Activated naive CD4-positive, alpha-beta T cell treated with anti-CD3 and anti-CD28 coated beads, Interleukin-2, amount 10 ng/mL, durations not matched to agents 7 days and 5 days (primary cell): ENCODE measurements at regions not wholly inside any gene's neighbourhood (a gene's known extent, or its start where the extent isn't known, plus 50 kb on each side); places are given as distances from the start of the nearest gene placed in this dataset.

Experiments used
- CTCF ChIA-PET: fragments of 350-600 bp; sonication (Branson Sonifier 250); formaldehyde crosslinking; loops from one replicate; lab custom pipeline; 2021; ENCODE audit warnings: antibody characterized with exemption; lab: Charles Lee
- DNase-seq: peaks from one replicate; pipeline ENCODE4 v3.0.0-alpha.2; 2020
- H3K27ac Mint-ChIP-seq: one replicate; pipeline ENCODE4 v1.8.0; 2021; ENCODE audit warnings: mild to moderate bottlenecking, moderate library complexity, mixed read lengths
- H3K27me3 Mint-ChIP-seq: one replicate; pipeline ENCODE4 v1.8.0; 2021; ENCODE audit warnings: mild to moderate bottlenecking, mixed read lengths
- H3K36me3 Mint-ChIP-seq: one replicate; pipeline ENCODE4 v1.8.0; 2021; ENCODE audit warnings: mixed read lengths
- H3K4me1 Mint-ChIP-seq: one replicate; pipeline ENCODE4 v1.8.0; 2021; ENCODE audit warnings: mixed read lengths
- H3K4me3 Mint-ChIP-seq: one replicate; pipeline ENCODE4 v1.8.0; 2021; ENCODE audit warnings: mild to moderate bottlenecking, moderate library complexity, mixed read lengths
- H3K9me3 Mint-ChIP-seq: one replicate; pipeline ENCODE4 v1.8.0; 2021; ENCODE audit warnings: mixed read lengths

- H3K27ac Mint-ChIP-seq: no peak overlapping the region
- CTCF ChIA-PET: no interaction called here
- no peaks in the 10 kb centered on the region for H3K36me3 Mint-ChIP-seq
- no peak for DNase-seq
- no peaks in the 10 kb centered on the region for H3K27me3 Mint-ChIP-seq
- no peaks in the 10 kb centered on the region for H3K9me3 Mint-ChIP-seq
- H3K4me1 Mint-ChIP-seq: no peaks in the 10 kb centered on the region
- H3K4me3 Mint-ChIP-seq: no peak overlapping the region
Measured at GRCh38 chr1:239888639-239889038, 203.0 kb upstream of the FMN2 start.

- H3K9me3 Mint-ChIP-seq: no peaks in the 10 kb centered on the region
- CTCF ChIA-PET: no interaction called here
- H3K27ac Mint-ChIP-seq: no peak overlapping the region
- H3K36me3 Mint-ChIP-seq: no peaks in the 10 kb centered on the region
- no peaks in the 10 kb centered on the region for H3K27me3 Mint-ChIP-seq
- H3K4me1 Mint-ChIP-seq: no peaks in the 10 kb centered on the region
- H3K4me3 Mint-ChIP-seq: no peak overlapping the region
- DNase-seq: no peak
Measured at GRCh38 chr1:239891621-239892358, 199.9 kb upstream of the FMN2 start.

GRCh38 chr1:239892602-239893001, 199.1 kb upstream of the FMN2 start:
- Mint-ChIP-seq H3K4me1 (no peaks in the 10 kb centered on the region), H3K27me3 (no peaks in the 10 kb centered on the region), H3K9me3 (no peaks in the 10 kb centered on the region), H3K4me3 (no peak overlapping the region), H3K36me3 (no peaks in the 10 kb centered on the region), H3K27ac (no peak overlapping the region)
- CTCF ChIA-PET: interaction anchor here (1.0 kb wide), 1 partner anchor 486 kb away, joined by 3 read pairs; no protein-coding TSS in a partner anchor
- DNase-seq: no peak

GRCh38 chr1:239893127-239893731, 198.5 kb upstream of the FMN2 start:
- H3K9me3 Mint-ChIP-seq: no peaks in the 10 kb centered on the region
- no peaks in the 10 kb centered on the region for H3K36me3 Mint-ChIP-seq
- H3K27me3 Mint-ChIP-seq: no peaks in the 10 kb centered on the region
- no peak overlapping the region for H3K4me3 Mint-ChIP-seq
- CTCF ChIA-PET: interaction anchor here (1.0 kb wide), 1 partner anchor 487 kb away, joined by 3 read pairs; no protein-coding TSS in a partner anchor
- no peak overlapping the region for H3K27ac Mint-ChIP-seq
- H3K4me1 Mint-ChIP-seq: peaks cover 3% of the 10 kb centered on the region
- no peak for DNase-seq

- CTCF ChIA-PET: interaction anchor here (0.6 to 2.3 kb wide), 2 partner anchors 28 to 490 kb away, joined by 3 to 18 read pairs; no protein-coding TSS in a partner anchor
- H3K9me3 Mint-ChIP-seq: no peaks in the 10 kb centered on the region
- peaks cover 4% of the 10 kb centered on the region for H3K4me1 Mint-ChIP-seq
- no peak overlapping the region for H3K4me3 Mint-ChIP-seq
- H3K27me3 Mint-ChIP-seq: no peaks in the 10 kb centered on the region
- H3K36me3 Mint-ChIP-seq: no peaks in the 10 kb centered on the region
- no peak overlapping the region for H3K27ac Mint-ChIP-seq
- DNase-seq: no peak
Measured at GRCh38 chr1:239896569-239896968, 195.1 kb upstream of the FMN2 start.

- H3K27ac Mint-ChIP-seq: no peak overlapping the region
- CTCF ChIA-PET: interaction anchor here (0.6 to 2.3 kb wide), 10 partner anchors 28 to 1461 kb away, joined by 3 to 18 read pairs (median 3); no protein-coding TSS in a partner anchor
- no peaks in the 10 kb centered on the region for H3K27me3 Mint-ChIP-seq
Measured at GRCh38 chr1:239896980-239897379, 194.7 kb upstream of the FMN2 start.

GRCh38 chr1:239897458-239897857, 194.2 kb upstream of the FMN2 start:
- Mint-ChIP-seq H3K4me1 (peaks cover 4% of the 10 kb centered on the region), H3K27ac (no peak overlapping the region), H3K27me3 (no peaks in the 10 kb centered on the region), H3K4me3 (no peak overlapping the region), H3K36me3 (no peaks in the 10 kb centered on the region), H3K9me3 (no peaks in the 10 kb centered on the region)
- CTCF ChIA-PET: interaction anchor here (0.6 to 2.3 kb wide), 22 partner anchors 10 to 1461 kb away, joined by 3 to 18 read pairs (median 3); partner anchors contain the start of gene CHRM3
- no peak for DNase-seq

More at GRCh38 chr1:239896980-239897379, 194.7 kb upstream of the FMN2 start:
- H3K9me3 Mint-ChIP-seq: no peaks in the 10 kb centered on the region
- H3K4me3 Mint-ChIP-seq: no peak overlapping the region
- no peak for DNase-seq
- H3K36me3 Mint-ChIP-seq: no peaks in the 10 kb centered on the region
- H3K4me1 Mint-ChIP-seq: peaks cover 4% of the 10 kb centered on the region

- H3K36me3 Mint-ChIP-seq: no peaks in the 10 kb centered on the region
- H3K27me3 Mint-ChIP-seq: no peaks in the 10 kb centered on the region
- DNase-seq: peak; percentile 81
- CTCF ChIA-PET: interaction anchor here (0.7 to 2.3 kb wide), 21 partner anchors 10 to 592 kb away, joined by 3 to 18 read pairs (median 3); partner anchors contain the start of gene CHRM3
- no peak overlapping the region for H3K4me3 Mint-ChIP-seq
- H3K9me3 Mint-ChIP-seq: no peaks in the 10 kb centered on the region
- peaks cover 4% of the 10 kb centered on the region for H3K4me1 Mint-ChIP-seq
- no peak overlapping the region for H3K27ac Mint-ChIP-seq
Measured at GRCh38 chr1:239898062-239898730, 193.5 kb upstream of the FMN2 start.

GRCh38 chr1:239899747-239900146, 191.9 kb upstream of the FMN2 start:
- H3K36me3 Mint-ChIP-seq: no peaks in the 10 kb centered on the region
- CTCF ChIA-PET: no interaction called here
- H3K4me1 Mint-ChIP-seq: peaks cover 4% of the 10 kb centered on the region
- H3K27ac Mint-ChIP-seq: no peak overlapping the region
- no peaks in the 10 kb centered on the region for H3K27me3 Mint-ChIP-seq
- no peaks in the 10 kb centered on the region for H3K9me3 Mint-ChIP-seq
- no peak overlapping the region for H3K4me3 Mint-ChIP-seq
- no peak for DNase-seq

- H3K27ac Mint-ChIP-seq: no peak overlapping the region
- no peaks in the 10 kb centered on the region for H3K36me3 Mint-ChIP-seq
- CTCF ChIA-PET: interaction anchor here (0.6 kb wide), 1 partner anchor 20 kb away, joined by 3 read pairs; no protein-coding TSS in a partner anchor
- no peaks in the 10 kb centered on the region for H3K9me3 Mint-ChIP-seq
- no peak for DNase-seq
- no peaks in the 10 kb centered on the region for H3K4me1 Mint-ChIP-seq
- H3K4me3 Mint-ChIP-seq: no peak overlapping the region
- peaks cover 3% of the 10 kb centered on the region for H3K27me3 Mint-ChIP-seq
Measured at GRCh38 chr1:239906394-239906793, 185.3 kb upstream of the FMN2 start.

- H3K4me1 Mint-ChIP-seq: no peaks in the 10 kb centered on the region
- H3K27me3 Mint-ChIP-seq: peaks cover 3% of the 10 kb centered on the region
- H3K36me3 Mint-ChIP-seq: no peaks in the 10 kb centered on the region
- DNase-seq: no peak
- CTCF ChIA-PET: interaction anchor here (2.5 kb wide), 1 partner anchor 12 kb away, joined by 7 read pairs; no protein-coding TSS in a partner anchor
- H3K4me3 Mint-ChIP-seq: no peak overlapping the region
- no peaks in the 10 kb centered on the region for H3K9me3 Mint-ChIP-seq
- no peak overlapping the region for H3K27ac Mint-ChIP-seq
Measured at GRCh38 chr1:239909898-239910297, 181.8 kb upstream of the FMN2 start.

GRCh38 chr1:239912471-239912870, 179.2 kb upstream of the FMN2 start:
- CTCF ChIA-PET: interaction anchor here (1.2 kb wide), 1 partner anchor 15 kb away, joined by 3 read pairs; no protein-coding TSS in a partner anchor
- Mint-ChIP-seq H3K9me3 (no peaks in the 10 kb centered on the region), H3K4me1 (no peaks in the 10 kb centered on the region), H3K27ac (no peak overlapping the region), H3K4me3 (no peak overlapping the region), H3K36me3 (no peaks in the 10 kb centered on the region), H3K27me3 (peaks cover under 1% of the 10 kb centered on the region)
- no peak for DNase-seq

GRCh38 chr1:239913141-239913585, 178.5 kb upstream of the FMN2 start:
- no peaks in the 10 kb centered on the region for H3K36me3 Mint-ChIP-seq
- CTCF ChIA-PET: no interaction called here
- H3K4me1 Mint-ChIP-seq: no peaks in the 10 kb centered on the region
- no peak overlapping the region for H3K27ac Mint-ChIP-seq
- no peak overlapping the region for H3K4me3 Mint-ChIP-seq
- no peak for DNase-seq
- no peaks in the 10 kb centered on the region for H3K9me3 Mint-ChIP-seq
- no peaks in the 10 kb centered on the region for H3K27me3 Mint-ChIP-seq

- CTCF ChIA-PET: no interaction called here
- DNase-seq: no peak
Measured at GRCh38 chr1:239914751-239915231, 176.9 kb upstream of the FMN2 start.

More at GRCh38 chr1:239914751-239915231, 176.9 kb upstream of the FMN2 start:
- H3K9me3 Mint-ChIP-seq: no peaks in the 10 kb centered on the region
- H3K36me3 Mint-ChIP-seq: no peaks in the 10 kb centered on the region
- no peak overlapping the region for H3K4me3 Mint-ChIP-seq
- H3K27me3 Mint-ChIP-seq: no peaks in the 10 kb centered on the region
- H3K4me1 Mint-ChIP-seq: no peaks in the 10 kb centered on the region
- no peak overlapping the region for H3K27ac Mint-ChIP-seq
